GM12878 (cell line): ENCODE measurements at regions not wholly inside any gene's neighbourhood (a gene's known extent, or its start where the extent isn't known, plus 50 kb on each side); places are given as distances from the start of the nearest gene placed in this dataset.

Source experiments
- ATAC-seq: fragments of 200-7000 bp; cut with Tn5 transposase; 3 replicates; pipeline ENCODE4 v1.9.1; 2020; ENCODE audit warnings: mild to moderate bottlenecking, moderate library complexity
- BruUV-seq: library from RNA; stranded (reverse); fragments of 400-500 nt; replicated peaks from 2 replicates; lab custom pipeline; 2021; lab: Mats Ljungman, UMichigan
- CTCF ChIA-PET: fragments of 300-600 bp; sonication (Branson Sonifier 250); formaldehyde crosslinking; extraction: SDS; loops from one replicate; lab custom pipeline; 2021; ENCODE audit warnings: inconsistent platforms; lab: Yijun Ruan, JAX
- POLR2A ChIA-PET: fragments of 350-600 bp; formaldehyde crosslinking; extraction: SDS; loops from one replicate; lab custom pipeline; 2021; ENCODE audit warnings: inconsistent platforms; lab: Charles Lee
- RAD21 ChIA-PET: fragments of 300-600 bp; sonication (Branson Sonifier 250); formaldehyde crosslinking; loops from one replicate; lab custom pipeline; 2023; ENCODE audit warnings: antibody characterized with exemption; ENCODE audit not compliant: unreplicated experiment; lab: Charles Lee
- SMC1A ChIA-PET: fragments of 300-600 bp; sonication (Branson Sonifier 250); formaldehyde crosslinking; loops from one replicate; lab custom pipeline; 2023; ENCODE audit not compliant: unreplicated experiment, uncharacterized antibody; lab: Charles Lee
- DNase-seq: peaks from one replicate; pipeline ENCODE4 v3.0.0-alpha.2; 2011; ENCODE audit warnings: low read depth, low spot score
- FAIRE-seq: peaks from 3 replicates; lab custom pipeline; 2011; peaks lifted over from hg19 to GRCh38; lab: Jason Lieb, UNC
- H2AFZ ChIP-seq: 2 replicates; pipeline ENCODE4 v1.6.0; 2011; ENCODE audit warnings: low read depth, low read length, control low read depth; ENCODE audit not compliant: control insufficient read depth
- H3K27ac ChIP-seq: 2 replicates; pipeline ENCODE4 v1.5.1; 2011; ENCODE audit warnings: control low read depth; ENCODE audit not compliant: control insufficient read depth, insufficient read depth
- H3K27me3 ChIP-seq, 2 experiments: replicated peaks in 1 of 2; 2 replicates each; pipeline versions ENCODE4 v1.6.0 to v1.6.1; 2011; ENCODE audit warnings: low read length in 1 of 2; ENCODE audit not compliant: control insufficient read depth in 2 of 2, insufficient read depth in 2 of 2
- H3K36me3 ChIP-seq, 2 experiments: 2 replicates each; pipeline ENCODE4 v1.5.1; 2011; ENCODE audit warnings: low read length in 1 of 2; ENCODE audit not compliant: control insufficient read depth in 2 of 2, insufficient read depth in 2 of 2
- H3K4me1 ChIP-seq: 2 replicates; pipeline ENCODE4 v1.6.1; 2011; ENCODE audit warnings: mild to moderate bottlenecking, low read length, moderate library complexity, mixed read lengths; ENCODE audit not compliant: control insufficient read depth, insufficient read depth
- H3K4me2 ChIP-seq: 2 replicates; pipeline ENCODE4 v1.6.0; 2011; ENCODE audit warnings: control low read depth; ENCODE audit not compliant: control insufficient read depth, insufficient read depth
- H3K4me3 ChIP-seq: fragments of 200-600 bp; sonication (generic); 2 replicates; pipeline ENCODE4 v1.5.1; 2016
- H3K79me2 ChIP-seq: 2 replicates; pipeline ENCODE4 v1.6.0; 2011; ENCODE audit warnings: low read length; ENCODE audit not compliant: control insufficient read depth, insufficient read depth
- H3K9ac ChIP-seq: 2 replicates; pipeline ENCODE4 v1.8.0; 2011; ENCODE audit warnings: low read length, control low read depth, mixed read lengths; ENCODE audit not compliant: control insufficient read depth, insufficient read depth
- H3K9me3 ChIP-seq: replicated peaks from 3 replicates; pipeline ENCODE4 v1.5.1; 2011; ENCODE audit warnings: mild to moderate bottlenecking, low read length; ENCODE audit not compliant: control insufficient read depth, insufficient read depth
- H4K20me1 ChIP-seq: 2 replicates; pipeline ENCODE4 v1.6.0; 2011; ENCODE audit not compliant: control insufficient read depth, insufficient read depth
- FOXM1 ChIP-seq: IDR thresholded peaks from 2 replicates; pipeline ENCODE4 v1.6.1; 2012; ENCODE audit warnings: low read depth, mild to moderate bottlenecking, inconsistent platforms, low read length, moderate library complexity
- IRF3 ChIP-seq: fragments of 450-650 bp; IDR thresholded peaks from 2 replicates; pipeline ENCODE4 v1.6.1; 2014; ENCODE audit warnings: mild to moderate bottlenecking
- PAX5 ChIP-seq: IDR thresholded peaks from 2 replicates; pipeline ENCODE4 v1.6.1; 2011; ENCODE audit warnings: low read depth, low read length, borderline replicate concordance
- SMAD5 ChIP-seq: IDR thresholded peaks from 2 replicates; pipeline ENCODE4 v1.6.1; 2016; ENCODE audit warnings: antibody characterized with exemption, low read depth
- YBX1 ChIP-seq: fragments of 450-650 bp; IDR thresholded peaks from 2 replicates; pipeline ENCODE4 v1.6.1; 2016; ENCODE audit warnings: antibody characterized with exemption
- ZBTB33 ChIP-seq: fragments of 450-650 bp; IDR thresholded peaks from 2 replicates; pipeline ENCODE4 v1.6.1; 2017; ENCODE audit warnings: mild to moderate bottlenecking
- WGBS: methylation state at CpG from one replicate; pipeline ENCODE4 v1.1.6; 2016; ENCODE audit warnings: low lambda C conversion rate; ENCODE audit not compliant: insufficient replicate concordance, insufficient coverage; ENCODE audit errors: missing lambda C conversion rate; 5-methylcytosine and 5-hydroxymethylcytosine counted together
- in situ Hi-C: fragments of 300-500 bp; cut with MboI; formaldehyde crosslinking; loops from 9 replicates; pipeline ENCODE4 v1.14.3; 2018; ENCODE audit warnings: mixed read lengths
- intact Hi-C: fragments of 100-400 bp; cut with micrococcal nuclease; formaldehyde crosslinking; loops from one replicate; pipeline ENCODE4 v1.14.2; 2022; ENCODE audit not compliant: unreplicated experiment

GRCh38 chr16:79505344-79505743, 95.2 kb downstream of the MAF start:
- H3K27ac ChIP-seq = no peak overlapping the region
- H2AFZ ChIP-seq = no peak overlapping the region
- H3K36me3 ChIP-seq = no peaks in the 10 kb centered on the region
- DNase-seq (no peak), FAIRE-seq (no peak), ATAC-seq (no peak)
- no peaks in the 10 kb centered on the region for H4K20me1 ChIP-seq
- H3K9ac ChIP-seq = no peak overlapping the region
- no peaks in the 10 kb centered on the region for H3K9me3 ChIP-seq
- SMC1A ChIA-PET = no interaction called here
- H3K4me2 ChIP-seq = no peak overlapping the region
- no peaks in the 10 kb centered on the region for H3K4me1 ChIP-seq
- H3K79me2 ChIP-seq = no peaks in the 10 kb centered on the region
- TF ChIP-seq PAX5 = no peak
- no peaks in the 10 kb centered on the region for H3K27me3 ChIP-seq
- no TSS peak for BruUV-seq
- POLR2A ChIA-PET = no interaction called here
- 27% methylated on average over 9 of the region's 9 CpGs for WGBS
- in situ Hi-C loops = no loop called here
- CTCF ChIA-PET = no interaction called here
- intact Hi-C loops = no loop called here
- H3K4me3 ChIP-seq = no peak overlapping the region
- RAD21 ChIA-PET = no interaction called here

- Histone ChIP-seq H3K36me3 (no peaks in the 10 kb centered on the region), H3K27ac (no peak overlapping the region), H2AFZ (no peak overlapping the region), H3K79me2 (no peaks in the 10 kb centered on the region), H4K20me1 (no peaks in the 10 kb centered on the region), H3K27me3 (no peaks in the 10 kb centered on the region), H3K4me3 (no peak overlapping the region), H3K4me1 (no peaks in the 10 kb centered on the region), H3K4me2 (no peak overlapping the region), H3K9me3 (no peaks in the 10 kb centered on the region), H3K9ac (no peak overlapping the region)
- SMC1A ChIA-PET = no interaction called here
- RAD21 ChIA-PET = no interaction called here
- CTCF ChIA-PET = no interaction called here
- FAIRE-seq (no peak), DNase-seq (no peak), ATAC-seq (no peak)
- BruUV-seq = no TSS peak
- intact Hi-C loops (no loop called here), in situ Hi-C loops (no loop called here)
- TF ChIP-seq IRF3 (no peak), ZBTB33 (no peak), FOXM1 (no peak), SMAD5 (no peak), YBX1 (no peak)
- POLR2A ChIA-PET = no interaction called here
- WGBS = 33% methylated on average over 2 of the region's 2 CpGs
Observed at GRCh38 chr16:79503511-79503910, 97.0 kb downstream of the MAF start.
